ENCODE measurements at regions not wholly inside any gene's neighbourhood (a gene's known extent, or its start where the extent isn't known, plus 50 kb on each side); places are given as distances from the start of the nearest gene placed in this dataset.

GRCh38 chr10:121411004-121411403, 187.2 kb downstream of the FGFR2 start:
- no peak for DNase-seq

DNA sequence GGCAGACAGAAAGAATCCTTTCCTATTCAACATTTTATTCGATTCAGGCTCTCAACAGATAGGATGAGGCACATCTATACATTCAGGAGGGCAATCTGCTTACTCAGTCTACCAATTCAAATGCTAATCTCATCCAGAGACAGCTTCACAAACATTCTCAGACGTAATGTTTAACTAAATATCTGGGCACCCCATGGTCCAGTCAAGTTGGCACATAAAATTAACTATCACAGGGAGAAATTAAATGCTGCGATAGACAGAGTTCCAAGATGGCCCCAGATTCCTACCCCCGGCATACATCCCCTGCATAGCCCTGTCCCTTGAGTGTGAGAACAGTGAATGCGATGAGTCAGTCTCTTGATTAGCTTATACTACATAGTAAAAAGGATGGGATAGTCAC, 184.3 kb downstream of the FGFR2 start:
- no peak for DNase-seq

DNA sequence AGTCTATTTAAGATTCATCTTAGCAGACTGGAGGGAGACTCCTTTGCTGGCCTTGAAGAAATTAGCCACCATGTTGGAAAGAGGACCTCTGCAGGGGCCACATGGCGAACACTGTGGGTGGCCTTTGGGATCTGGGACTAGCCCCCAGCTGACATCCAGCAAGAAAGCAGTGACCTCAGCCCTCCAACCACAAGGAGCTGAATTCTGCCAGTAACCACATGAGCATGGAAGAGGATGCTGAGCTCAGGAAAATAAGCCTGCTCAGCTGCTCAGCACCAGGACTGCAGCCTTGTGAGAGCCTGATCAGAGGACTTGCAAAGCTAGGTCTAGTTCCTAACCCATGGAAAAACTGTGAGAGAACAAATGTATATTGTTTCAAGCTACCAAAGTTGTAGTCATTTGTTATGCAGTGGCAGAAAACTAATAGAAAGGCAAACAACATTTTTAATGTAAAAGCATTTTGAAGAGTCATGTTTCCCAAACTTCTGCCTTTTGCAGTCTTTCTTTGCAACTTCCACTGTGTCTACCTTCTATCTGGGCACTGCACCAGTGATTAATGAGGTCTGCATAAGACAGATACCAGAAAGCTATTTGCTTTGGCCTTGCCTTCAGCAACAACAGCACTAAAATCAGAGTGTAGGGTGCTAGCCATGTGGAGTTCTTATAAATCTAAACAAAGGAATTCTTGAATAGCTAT, 183.7 kb downstream of the FGFR2 start:
- DNase-seq, result no peak

GRCh38 chr10:121415063-121415399, 183.2 kb downstream of the FGFR2 start:
- DNase-seq, result no peak

- no peak for DNase-seq
Measured at GRCh38 chr10:121416071-121416470, 182.2 kb downstream of the FGFR2 start.

DNA sequence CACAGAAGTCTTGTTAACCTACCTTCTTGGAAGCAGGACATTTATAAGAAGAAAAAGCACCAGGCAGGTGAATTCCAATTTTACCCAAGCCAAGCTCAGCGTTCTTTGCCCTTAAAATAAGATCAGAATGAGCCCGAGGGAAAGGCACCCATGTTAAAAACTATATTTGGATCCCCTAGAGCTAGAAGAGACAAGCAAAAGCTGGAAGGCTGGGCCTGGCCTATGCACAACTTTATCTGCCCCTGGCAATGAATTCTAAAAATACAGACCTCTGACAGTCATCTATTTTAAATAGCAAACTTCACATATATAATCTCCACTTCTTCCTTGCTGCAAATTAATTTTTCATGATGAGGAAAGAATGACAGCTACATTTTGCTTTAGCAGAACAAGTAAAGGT, 180.9 kb downstream of the FGFR2 start:
- DNase-seq, result no peak

- no peak for DNase-seq
Measured at GRCh38 chr10:121418126-121418777, 180.0 kb downstream of the FGFR2 start.

DNA sequence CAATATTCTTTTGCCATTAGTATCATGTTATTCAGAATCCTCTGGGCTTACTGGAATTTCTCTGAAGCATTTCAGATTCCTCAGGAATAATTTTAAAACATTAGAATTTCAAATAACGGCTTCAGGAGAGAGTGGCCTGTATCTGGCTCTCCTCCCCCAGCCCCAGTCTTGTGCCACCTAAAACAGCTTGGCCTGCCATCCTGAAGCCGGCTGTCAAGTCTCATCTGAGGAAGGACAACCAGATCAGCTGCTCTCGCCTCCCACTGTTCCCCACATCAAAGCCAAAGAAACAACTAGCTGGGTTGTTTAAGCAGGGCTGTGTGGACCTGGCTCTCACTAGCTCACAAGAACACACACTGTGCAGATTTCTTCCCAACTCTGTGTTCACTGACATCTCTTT, 178.2 kb downstream of the FGFR2 start:
- DNase-seq, result no peak

GRCh38 chr10:121422096-121422495, 176.1 kb downstream of the FGFR2 start:
- no peak for DNase-seq

DNA sequence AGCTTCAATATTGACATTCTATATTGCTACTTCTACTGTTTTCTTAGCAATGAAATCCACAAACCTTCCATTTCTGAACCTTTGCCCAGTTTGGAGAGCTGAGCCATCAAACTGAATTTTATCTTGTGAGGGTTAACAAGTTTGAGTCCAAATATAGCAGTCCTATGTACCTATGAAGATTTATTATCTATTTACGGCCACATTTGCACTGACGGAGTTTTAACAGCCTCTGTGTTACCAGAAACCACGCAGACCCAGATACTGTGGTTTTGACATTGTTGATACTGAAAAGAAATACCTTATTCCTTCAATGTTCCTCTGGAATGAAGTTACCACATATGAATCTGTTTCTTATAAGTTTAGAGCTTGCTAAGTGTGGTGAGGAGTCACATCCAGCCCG, 172.6 kb downstream of the FGFR2 start:
- DNase-seq, result no peak

GRCh38 chr10:121426307-121426706, 171.9 kb downstream of the FGFR2 start:
- no peak for DNase-seq
